Uterus (tissue), 2 donors: ENCODE measurements at regions not wholly inside any gene's neighbourhood (a gene's known extent, or its start where the extent isn't known, plus 50 kb on each side); places are given as distances from the start of the nearest gene placed in this dataset.

Experiments
- POLR2A ChIP-seq, 2 donors: fragments of 450-650 bp; IDR thresholded peaks; one replicate each; pipeline ENCODE4 v1.6.1; 2016; ENCODE audit warnings: antibody characterized with exemption in 2 of 2, mild to moderate bottlenecking in 1 of 2, moderate library complexity in 1 of 2
- TF ChIP-seq, protein P1 (sequence below), 4 experiments: fragments of 200-600 bp in 2 of 4; fragments of 450-650 bp in 2 of 4; sonication (generic) in 2 of 4; IDR thresholded peaks; one replicate each; pipeline ENCODE4 v1.5.1; 2016 to 2019; ENCODE audit warnings: antibody characterized with exemption in 4 of 4, mild to moderate bottlenecking in 2 of 4, moderate library complexity in 1 of 4

DNA sequence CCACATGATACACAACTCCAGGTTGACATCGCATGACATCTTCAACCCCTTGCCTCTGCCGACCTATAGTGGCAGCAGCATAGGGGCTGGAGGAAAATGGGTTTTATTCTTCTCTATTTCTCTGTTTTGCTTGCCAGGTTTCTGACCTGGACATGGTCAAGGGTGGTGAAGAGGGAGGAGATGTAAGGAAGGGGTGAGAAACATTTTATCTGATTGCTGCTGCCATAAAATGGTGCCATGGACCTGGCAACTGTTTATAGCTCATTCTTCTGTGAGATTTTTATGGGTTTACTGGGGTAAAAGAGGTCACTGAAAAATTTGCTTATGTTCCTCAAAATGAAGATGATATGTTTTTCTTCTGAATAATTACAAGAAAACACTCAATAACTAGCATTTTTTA is 266.7 kb upstream of the FOXQ1 start:
- TF ChIP-seq, protein P1, sequence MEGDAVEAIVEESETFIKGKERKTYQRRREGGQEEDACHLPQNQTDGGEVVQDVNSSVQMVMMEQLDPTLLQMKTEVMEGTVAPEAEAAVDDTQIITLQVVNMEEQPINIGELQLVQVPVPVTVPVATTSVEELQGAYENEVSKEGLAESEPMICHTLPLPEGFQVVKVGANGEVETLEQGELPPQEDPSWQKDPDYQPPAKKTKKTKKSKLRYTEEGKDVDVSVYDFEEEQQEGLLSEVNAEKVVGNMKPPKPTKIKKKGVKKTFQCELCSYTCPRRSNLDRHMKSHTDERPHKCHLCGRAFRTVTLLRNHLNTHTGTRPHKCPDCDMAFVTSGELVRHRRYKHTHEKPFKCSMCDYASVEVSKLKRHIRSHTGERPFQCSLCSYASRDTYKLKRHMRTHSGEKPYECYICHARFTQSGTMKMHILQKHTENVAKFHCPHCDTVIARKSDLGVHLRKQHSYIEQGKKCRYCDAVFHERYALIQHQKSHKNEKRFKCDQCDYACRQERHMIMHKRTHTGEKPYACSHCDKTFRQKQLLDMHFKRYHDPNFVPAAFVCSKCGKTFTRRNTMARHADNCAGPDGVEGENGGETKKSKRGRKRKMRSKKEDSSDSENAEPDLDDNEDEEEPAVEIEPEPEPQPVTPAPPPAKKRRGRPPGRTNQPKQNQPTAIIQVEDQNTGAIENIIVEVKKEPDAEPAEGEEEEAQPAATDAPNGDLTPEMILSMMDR (IDR thresholded peaks at IDR 0.05) = no peak
- no peak for TF ChIP-seq POLR2A (IDR thresholded peaks at IDR 0.05)
